GM13977 (cell line): ENCODE measurements at regions not wholly inside any gene's neighbourhood (a gene's known extent, or its start where the extent isn't known, plus 50 kb on each side); places are given as distances from the start of the nearest gene placed in this dataset.

Experiments
- DNase-seq: peaks from one replicate; pipeline ENCODE4 v3.0.0; 2012; ENCODE audit warnings: low spot score
- in situ Hi-C: fragments of 300-500 bp; cut with MboI; formaldehyde crosslinking; loops from one replicate; pipeline ENCODE4 v1.12.0; 2022; ENCODE audit warnings: low sequenced_read_pairs, low pct_unique_long_range_greater_than_20kb, mixed read lengths, inconsistent platforms; ENCODE audit not compliant: unreplicated experiment
- TF ChIP-seq, protein P1 (sequence below): IDR thresholded peaks from 2 replicates; pipeline ENCODE4 v1.5.1; 2012; ENCODE audit warnings: mild to moderate bottlenecking, control low read depth; ENCODE audit not compliant: insufficient read depth; ENCODE audit errors: extremely low read depth, missing control alignments

DNA sequence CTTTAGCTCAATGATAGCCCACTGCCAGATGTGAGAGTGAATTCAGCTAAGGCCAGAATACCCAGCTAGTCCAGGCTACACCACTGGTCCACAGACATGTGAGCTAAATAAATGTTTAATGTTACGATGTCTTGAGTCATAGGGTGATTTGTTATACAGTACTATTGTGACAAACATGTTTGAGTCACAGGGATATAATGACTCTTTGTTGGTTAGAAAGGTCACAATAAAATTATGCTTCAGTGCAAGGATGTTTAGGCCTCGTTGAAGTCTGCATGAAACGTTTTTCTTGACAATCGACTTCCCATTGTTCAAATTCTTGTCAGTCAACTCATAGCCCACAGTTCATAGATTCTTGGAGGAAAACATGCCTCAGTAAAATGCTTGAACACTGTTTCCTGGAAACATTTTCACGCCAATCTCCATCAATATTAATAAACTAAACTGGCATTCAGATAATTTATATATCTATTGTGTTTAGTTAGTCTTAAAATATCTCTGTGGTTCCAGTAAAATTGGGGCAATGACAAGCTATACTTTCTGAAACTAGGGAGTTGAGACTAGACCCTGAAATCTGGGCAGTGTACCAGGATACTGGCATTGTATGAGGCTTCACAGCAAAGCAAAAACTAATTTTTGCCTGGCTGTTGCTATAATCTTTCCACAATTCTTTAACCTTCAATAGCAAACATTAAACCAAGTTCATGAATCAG lies 650.8 kb upstream of the KIRREL3 start:
- DNase-seq: no peak
- TF ChIP-seq, protein P1, sequence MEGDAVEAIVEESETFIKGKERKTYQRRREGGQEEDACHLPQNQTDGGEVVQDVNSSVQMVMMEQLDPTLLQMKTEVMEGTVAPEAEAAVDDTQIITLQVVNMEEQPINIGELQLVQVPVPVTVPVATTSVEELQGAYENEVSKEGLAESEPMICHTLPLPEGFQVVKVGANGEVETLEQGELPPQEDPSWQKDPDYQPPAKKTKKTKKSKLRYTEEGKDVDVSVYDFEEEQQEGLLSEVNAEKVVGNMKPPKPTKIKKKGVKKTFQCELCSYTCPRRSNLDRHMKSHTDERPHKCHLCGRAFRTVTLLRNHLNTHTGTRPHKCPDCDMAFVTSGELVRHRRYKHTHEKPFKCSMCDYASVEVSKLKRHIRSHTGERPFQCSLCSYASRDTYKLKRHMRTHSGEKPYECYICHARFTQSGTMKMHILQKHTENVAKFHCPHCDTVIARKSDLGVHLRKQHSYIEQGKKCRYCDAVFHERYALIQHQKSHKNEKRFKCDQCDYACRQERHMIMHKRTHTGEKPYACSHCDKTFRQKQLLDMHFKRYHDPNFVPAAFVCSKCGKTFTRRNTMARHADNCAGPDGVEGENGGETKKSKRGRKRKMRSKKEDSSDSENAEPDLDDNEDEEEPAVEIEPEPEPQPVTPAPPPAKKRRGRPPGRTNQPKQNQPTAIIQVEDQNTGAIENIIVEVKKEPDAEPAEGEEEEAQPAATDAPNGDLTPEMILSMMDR: no peak
- in situ Hi-C loops: no loop called here

DNA sequence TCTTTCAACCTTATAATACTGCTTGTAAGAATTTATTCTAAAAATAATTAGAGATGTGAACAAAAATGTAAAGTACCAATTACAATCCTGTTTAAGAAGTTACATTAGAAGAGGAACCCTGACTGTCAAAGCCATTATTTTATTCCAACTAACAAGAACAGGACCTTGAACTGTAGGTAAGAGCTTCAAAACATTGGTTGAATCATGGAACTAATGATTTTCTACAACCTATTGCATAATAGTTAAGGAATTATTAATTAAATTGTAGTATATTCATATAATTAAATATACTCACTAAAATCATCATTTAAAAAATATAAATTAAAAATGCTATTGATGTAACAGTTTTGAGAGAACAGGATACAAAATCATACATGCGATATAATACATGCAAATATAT lies 649.4 kb upstream of the KIRREL3 start:
- DNase-seq: no peak
- TF ChIP-seq, protein P1: no peak
- in situ Hi-C loops: no loop called here

DNA sequence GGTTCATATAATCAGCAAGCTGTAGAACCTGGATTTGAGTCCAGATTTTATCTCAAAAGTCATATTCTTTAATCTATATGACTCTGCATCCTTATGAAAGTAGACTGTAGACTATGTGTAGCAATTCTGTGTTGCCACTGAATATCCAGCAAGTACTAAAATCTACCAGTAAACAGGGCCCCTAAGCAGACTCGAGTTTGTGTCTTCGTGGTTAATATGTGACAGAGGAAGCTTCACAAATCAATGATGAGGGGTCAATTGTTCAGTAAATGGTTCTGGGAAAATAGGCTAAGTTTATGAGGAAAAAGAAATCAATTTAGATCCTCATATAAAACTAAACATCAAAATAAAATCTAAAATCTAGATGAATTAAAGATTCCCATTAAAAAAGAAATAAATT lies 648.5 kb upstream of the KIRREL3 start:
- DNase-seq: no peak
- TF ChIP-seq, protein P1: no peak
- in situ Hi-C loops: no loop called here

DNA sequence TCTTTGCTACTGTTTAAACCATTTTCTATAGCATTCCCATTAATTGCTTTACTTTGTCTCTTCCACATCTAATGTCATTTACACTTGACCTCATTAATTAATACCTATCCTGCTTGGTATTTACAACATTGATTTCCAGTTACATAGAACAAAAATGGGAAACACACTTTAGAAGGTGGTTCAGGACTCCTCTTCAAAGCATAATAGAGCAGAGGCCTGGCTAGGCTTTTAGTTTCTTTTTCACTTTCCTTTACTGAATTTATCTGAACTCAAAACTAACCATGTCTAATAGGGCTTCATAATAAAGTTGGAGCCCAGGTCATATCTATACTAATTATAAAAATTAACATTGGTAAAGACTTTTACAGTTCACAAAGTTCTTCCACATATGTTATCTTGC lies 648.0 kb upstream of the KIRREL3 start:
- no peak for DNase-seq
- TF ChIP-seq, protein P1: no peak
- in situ Hi-C loops: no loop called here

DNA sequence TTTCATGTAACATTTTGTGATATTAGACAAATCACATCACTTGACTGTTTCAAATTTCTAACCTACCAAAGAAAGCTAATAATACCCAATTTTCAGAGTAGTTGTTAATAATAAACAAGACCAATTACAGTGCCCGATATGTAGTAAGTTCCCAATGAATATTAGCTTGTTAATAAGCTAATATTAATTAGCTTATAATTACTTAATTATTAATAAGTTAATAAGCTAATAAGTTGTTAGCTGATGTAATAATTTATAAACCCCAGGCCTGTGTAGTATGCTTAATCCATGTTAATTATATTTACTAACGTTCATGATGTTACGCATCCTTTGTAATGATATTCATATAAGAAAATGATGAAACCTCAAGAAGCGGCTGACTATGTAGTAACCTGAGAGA lies 643.8 kb upstream of the KIRREL3 start:
- DNase-seq: no peak
- in situ Hi-C loops: no loop called here
- TF ChIP-seq, protein P1: no peak

DNA sequence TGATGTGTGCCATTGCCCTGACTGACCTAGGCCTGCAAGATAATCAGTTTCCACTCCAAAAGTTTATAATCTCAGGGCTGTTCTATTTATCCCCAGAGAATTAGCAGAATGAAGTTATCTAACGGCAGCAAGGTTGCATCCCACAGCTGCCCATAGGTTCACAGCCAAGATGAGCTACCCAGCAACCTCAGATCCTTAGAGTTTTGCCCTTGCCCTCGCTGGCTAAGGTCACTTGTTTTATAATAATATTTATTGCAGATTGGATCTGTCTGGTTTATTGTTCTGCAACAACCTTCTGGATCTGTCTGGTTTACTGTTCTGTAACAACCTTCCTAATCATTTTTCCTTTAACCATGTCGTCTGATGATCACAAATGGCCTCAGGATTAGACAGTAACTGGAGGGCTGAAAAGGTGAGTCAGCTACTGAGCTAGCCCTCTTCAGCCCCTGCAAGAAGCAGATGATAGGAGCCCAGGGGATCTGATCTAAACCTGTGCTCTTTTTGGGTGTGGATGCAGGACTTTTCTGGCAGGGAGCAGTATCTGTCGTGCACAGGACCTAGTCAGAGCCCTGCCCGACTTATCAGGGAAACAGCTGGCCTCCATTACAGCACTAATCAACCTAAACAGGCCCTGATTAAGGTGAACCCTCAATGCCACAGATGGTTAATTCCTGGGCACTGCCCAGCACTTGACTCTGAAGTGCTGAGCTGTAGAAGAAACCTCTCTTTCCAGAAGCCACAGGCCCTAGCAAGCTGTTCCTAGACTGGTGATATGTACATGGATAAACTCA lies 642.9 kb upstream of the KIRREL3 start:
- TF ChIP-seq, protein P1: no peak
- no peak for DNase-seq
- in situ Hi-C loops: no loop called here
